Caco-2 (cell line): ENCODE measurements at regions not wholly inside any gene's neighbourhood (a gene's known extent, or its start where the extent isn't known, plus 50 kb on each side); places are given as distances from the start of the nearest gene placed in this dataset.

Source experiments
- BruUV-seq: library from RNA; stranded (reverse); fragments of 400-500 nt; replicated peaks from 2 replicates; lab custom pipeline; 2021; lab: Mats Ljungman, UMichigan
- CTCF ChIA-PET: fragments of 300-600 bp; sonication (Branson Sonifier 250); formaldehyde crosslinking; loops from one replicate; lab custom pipeline; 2022; ENCODE audit warnings: antibody characterized with exemption; lab: Charles Lee
- POLR2A ChIA-PET: fragments of 300-600 bp; sonication (Branson Sonifier 250); formaldehyde crosslinking; loops from one replicate; lab custom pipeline; 2022; ENCODE audit warnings: antibody characterized with exemption; lab: Charles Lee
- DNase-seq, 2 experiments: peaks; one replicate each; pipeline versions ENCODE4 v3.0.0 to v3.0.0-alpha.2; 2020 to 2022
- H3K27me3 ChIP-seq: replicated peaks from 2 replicates; pipeline ENCODE4 v1.6.0; 2011; ENCODE audit warnings: low read length; ENCODE audit not compliant: control insufficient read depth, insufficient read depth
- H3K36me3 ChIP-seq: 2 replicates; pipeline ENCODE4 v1.5.1; 2011; ENCODE audit warnings: low read length; ENCODE audit not compliant: control insufficient read depth, insufficient read depth
- H3K4me1 ChIP-seq: fragments of 250-450 bp; sonication (Bioruptor Pico); 2 replicates; pipeline ENCODE4 v1.5.1; 2020; ENCODE audit warnings: mild to moderate bottlenecking
- H3K4me3 ChIP-seq: 2 replicates; pipeline ENCODE4 v1.5.1; 2011; ENCODE audit warnings: low read depth, mild to moderate bottlenecking, control low read depth, low read length
- H3K9me3 ChIP-seq: fragments of 250-450 bp; sonication (Bioruptor Pico); 2 replicates; pipeline ENCODE4 v1.5.1; 2020; ENCODE audit warnings: mild to moderate bottlenecking, moderate library complexity
- H3K27ac Mint-ChIP-seq: one replicate; pipeline ENCODE4 v1.8.0; 2022; ENCODE audit warnings: mixed read lengths; ENCODE audit not compliant: unreplicated experiment
- H3K27me3 Mint-ChIP-seq: one replicate; pipeline ENCODE4 v1.8.0; 2022; ENCODE audit warnings: mixed read lengths; ENCODE audit not compliant: insufficient read depth, unreplicated experiment
- H3K36me3 Mint-ChIP-seq: one replicate; pipeline ENCODE4 v1.8.0; 2022; ENCODE audit warnings: mild to moderate bottlenecking, mixed read lengths; ENCODE audit not compliant: insufficient read depth, unreplicated experiment
- H3K4me1 Mint-ChIP-seq: one replicate; pipeline ENCODE4 v1.8.0; 2022; ENCODE audit warnings: low read depth, mixed read lengths; ENCODE audit not compliant: unreplicated experiment
- H3K4me3 Mint-ChIP-seq: one replicate; pipeline ENCODE4 v1.8.0; 2022; ENCODE audit warnings: mild to moderate bottlenecking, moderate library complexity, mixed read lengths; ENCODE audit not compliant: unreplicated experiment
- H3K9me3 Mint-ChIP-seq: one replicate; pipeline ENCODE4 v1.8.0; 2022; ENCODE audit warnings: mixed read lengths; ENCODE audit not compliant: unreplicated experiment
- CTCF ChIP-seq, 2 experiments: fragments of 200-600 bp in 1 of 2; IDR thresholded peaks; 1 replicate in 1 of 2; 2 replicates in 1 of 2; pipeline versions ENCODE4 v1.5.1 to v1.8.0; 2011 to 2022; ENCODE audit warnings: antibody characterized with exemption in 1 of 2, control low read depth in 1 of 2, inconsistent platforms in 1 of 2, low read depth in 1 of 2, low read length in 1 of 2, mild to moderate bottlenecking in 1 of 2, moderate library complexity in 1 of 2; ENCODE audit not compliant: insufficient read depth in 1 of 2, severe bottlenecking in 1 of 2, unreplicated experiment in 1 of 2
- intact Hi-C: fragments of 100-400 bp; cut with micrococcal nuclease; formaldehyde crosslinking; loops from one replicate; pipeline ENCODE4 v1.10.0; 2022; ENCODE audit not compliant: unreplicated experiment

DNA sequence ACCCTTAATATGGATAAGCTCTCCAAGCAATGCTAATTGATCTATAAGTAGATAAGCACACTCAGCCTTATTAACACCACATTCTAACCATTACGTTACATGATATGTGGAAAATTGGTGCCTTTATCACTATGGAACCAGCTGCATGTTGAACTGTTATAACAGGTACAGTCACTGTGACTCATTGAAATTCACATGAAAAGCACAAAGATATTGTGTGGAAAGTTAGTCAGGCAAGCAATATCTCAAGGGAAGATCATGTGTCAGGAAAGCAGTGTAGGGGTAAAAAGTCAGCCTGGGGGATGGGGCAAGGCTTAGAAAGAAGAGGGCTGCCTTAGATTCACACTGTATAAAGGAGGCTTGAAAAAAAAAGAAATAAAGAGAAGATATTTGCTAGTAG lies 313.7 kb upstream of the SMIM31 start:
- no peak for DNase-seq
- no peak overlapping the region for H3K4me3 ChIP-seq
- no peaks in the 10 kb centered on the region for H3K9me3 ChIP-seq
- CTCF ChIA-PET = no interaction called here
- no peaks in the 10 kb centered on the region for H3K27me3 ChIP-seq
- no peak overlapping the region for H3K27ac Mint-ChIP-seq
- H3K36me3 Mint-ChIP-seq = no peaks in the 10 kb centered on the region
- no peaks in the 10 kb centered on the region for H3K9me3 Mint-ChIP-seq
- no peaks in the 10 kb centered on the region for H3K27me3 Mint-ChIP-seq
- no peak for TF ChIP-seq CTCF (IDR thresholded peaks at IDR 0.05; ENCODE audit: insufficient read depth in 1 of 2, low read depth in 1 of 2, low read length in 1 of 2, severe bottlenecking in 1 of 2, unreplicated experiment in 1 of 2)
- BruUV-seq = no TSS peak
- H3K4me3 Mint-ChIP-seq = no peak overlapping the region
- no peaks in the 10 kb centered on the region for H3K4me1 ChIP-seq
- POLR2A ChIA-PET = no interaction called here
- intact Hi-C loops = no loop called here
- H3K4me1 Mint-ChIP-seq = no peaks in the 10 kb centered on the region
- H3K36me3 ChIP-seq = no peaks in the 10 kb centered on the region

- no peaks in the 10 kb centered on the region for H3K4me1 ChIP-seq
- Mint-ChIP-seq H3K4me3 (no peak overlapping the region), H3K27me3 (no peaks in the 10 kb centered on the region), H3K36me3 (no peaks in the 10 kb centered on the region), H3K4me1 (no peaks in the 10 kb centered on the region), H3K9me3 (no peaks in the 10 kb centered on the region), H3K27ac (no peak overlapping the region)
- intact Hi-C loops = no loop called here
- no peaks in the 10 kb centered on the region for H3K9me3 ChIP-seq
- no peak for TF ChIP-seq CTCF (IDR thresholded peaks at IDR 0.05; ENCODE audit: insufficient read depth in 1 of 2, low read depth in 1 of 2, low read length in 1 of 2, severe bottlenecking in 1 of 2, unreplicated experiment in 1 of 2)
- no TSS peak for BruUV-seq
- ChIA-PET CTCF (no interaction called here), POLR2A (no interaction called here)
- H3K36me3 ChIP-seq = no peaks in the 10 kb centered on the region
- no peak for DNase-seq
- H3K4me3 ChIP-seq = no peak overlapping the region
- H3K27me3 ChIP-seq = no peaks in the 10 kb centered on the region
Measured at GRCh38 chr4:164441109-164441508, 312.8 kb upstream of the SMIM31 start.

DNA sequence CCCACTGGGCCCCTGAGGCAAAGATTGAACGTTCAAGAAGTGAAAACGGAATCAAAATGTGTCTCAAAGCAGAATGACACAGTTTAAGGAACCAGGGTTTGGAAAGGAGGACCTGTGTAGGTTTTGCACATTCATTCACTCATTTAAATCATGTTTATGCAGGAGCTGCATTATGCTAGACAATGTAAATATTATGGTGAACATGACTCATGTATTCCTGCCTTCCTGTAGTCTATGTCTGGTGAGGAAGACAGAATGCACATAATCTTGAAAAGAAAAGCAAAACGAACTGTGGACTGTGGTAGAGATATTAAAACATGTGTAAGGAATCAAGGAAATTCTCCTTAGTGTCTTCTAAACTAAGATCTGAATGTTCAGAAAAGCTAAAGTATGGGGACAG lies 311.8 kb upstream of the SMIM31 start:
- no peaks in the 10 kb centered on the region for H3K9me3 Mint-ChIP-seq
- H3K4me3 Mint-ChIP-seq = no peak overlapping the region
- Histone ChIP-seq H3K9me3 (no peaks in the 10 kb centered on the region), H3K4me1 (no peaks in the 10 kb centered on the region), H3K27me3 (no peaks in the 10 kb centered on the region), H3K4me3 (no peak overlapping the region), H3K36me3 (no peaks in the 10 kb centered on the region)
- intact Hi-C loops = no loop called here
- no peak for DNase-seq
- H3K27ac Mint-ChIP-seq = no peak overlapping the region
- H3K27me3 Mint-ChIP-seq = no peaks in the 10 kb centered on the region
- no TSS peak for BruUV-seq
- CTCF ChIA-PET = no interaction called here
- H3K4me1 Mint-ChIP-seq = no peaks in the 10 kb centered on the region
- no peaks in the 10 kb centered on the region for H3K36me3 Mint-ChIP-seq
- no peak for TF ChIP-seq CTCF (IDR thresholded peaks at IDR 0.05; ENCODE audit: insufficient read depth in 1 of 2, low read depth in 1 of 2, low read length in 1 of 2, severe bottlenecking in 1 of 2, unreplicated experiment in 1 of 2)
- POLR2A ChIA-PET = no interaction called here
